ENCODE measurements at regions not wholly inside any gene's neighbourhood (a gene's known extent, or its start where the extent isn't known, plus 50 kb on each side); places are given as distances from the start of the nearest gene placed in this dataset.

DNA sequence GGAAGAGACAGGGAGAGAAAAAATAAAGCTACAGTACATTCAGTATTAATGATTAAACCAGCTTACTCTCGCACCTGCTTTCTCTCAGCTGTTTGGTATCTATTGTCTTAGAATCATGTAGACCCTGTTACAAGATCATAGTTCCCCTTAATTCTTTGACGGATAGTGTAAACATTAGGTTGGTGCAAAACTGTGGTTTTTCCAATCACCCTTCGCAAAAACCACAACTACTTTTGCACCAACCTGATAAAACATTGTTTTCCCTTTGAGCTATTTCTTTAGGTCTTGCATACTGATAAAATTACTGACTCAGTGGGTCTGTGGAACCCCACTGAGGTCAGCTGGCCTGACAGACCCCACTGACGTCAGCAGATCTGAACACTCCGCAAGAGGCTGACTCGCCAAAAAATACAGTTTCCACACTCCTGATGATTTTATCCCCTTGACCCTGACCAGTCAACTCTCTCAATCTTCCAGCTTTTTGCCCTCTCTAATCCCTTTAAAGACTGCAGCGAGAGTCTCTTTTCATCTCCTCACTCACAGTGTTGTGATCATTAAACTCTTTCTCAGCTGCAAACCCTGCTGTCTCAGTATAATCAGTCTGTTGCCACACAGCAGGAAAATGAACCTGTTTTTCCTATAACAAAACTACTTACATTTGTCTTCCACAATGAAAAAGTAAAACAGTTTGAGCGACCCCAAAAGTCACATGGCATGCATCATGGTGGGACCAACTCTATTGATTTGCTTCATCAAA, 123.9 kb downstream of the SLITRK6 start:
- H3K4me3 ChIP-seq (ENCODE audit: low read depth, low read length) = no peak overlapping the region
- no peak for DNase-seq (ENCODE audit: low read depth)
- TF ChIP-seq, protein P1, sequence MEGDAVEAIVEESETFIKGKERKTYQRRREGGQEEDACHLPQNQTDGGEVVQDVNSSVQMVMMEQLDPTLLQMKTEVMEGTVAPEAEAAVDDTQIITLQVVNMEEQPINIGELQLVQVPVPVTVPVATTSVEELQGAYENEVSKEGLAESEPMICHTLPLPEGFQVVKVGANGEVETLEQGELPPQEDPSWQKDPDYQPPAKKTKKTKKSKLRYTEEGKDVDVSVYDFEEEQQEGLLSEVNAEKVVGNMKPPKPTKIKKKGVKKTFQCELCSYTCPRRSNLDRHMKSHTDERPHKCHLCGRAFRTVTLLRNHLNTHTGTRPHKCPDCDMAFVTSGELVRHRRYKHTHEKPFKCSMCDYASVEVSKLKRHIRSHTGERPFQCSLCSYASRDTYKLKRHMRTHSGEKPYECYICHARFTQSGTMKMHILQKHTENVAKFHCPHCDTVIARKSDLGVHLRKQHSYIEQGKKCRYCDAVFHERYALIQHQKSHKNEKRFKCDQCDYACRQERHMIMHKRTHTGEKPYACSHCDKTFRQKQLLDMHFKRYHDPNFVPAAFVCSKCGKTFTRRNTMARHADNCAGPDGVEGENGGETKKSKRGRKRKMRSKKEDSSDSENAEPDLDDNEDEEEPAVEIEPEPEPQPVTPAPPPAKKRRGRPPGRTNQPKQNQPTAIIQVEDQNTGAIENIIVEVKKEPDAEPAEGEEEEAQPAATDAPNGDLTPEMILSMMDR (IDR thresholded peaks at IDR 0.05; ENCODE audit: insufficient read depth, low read length) = no peak

DNA sequence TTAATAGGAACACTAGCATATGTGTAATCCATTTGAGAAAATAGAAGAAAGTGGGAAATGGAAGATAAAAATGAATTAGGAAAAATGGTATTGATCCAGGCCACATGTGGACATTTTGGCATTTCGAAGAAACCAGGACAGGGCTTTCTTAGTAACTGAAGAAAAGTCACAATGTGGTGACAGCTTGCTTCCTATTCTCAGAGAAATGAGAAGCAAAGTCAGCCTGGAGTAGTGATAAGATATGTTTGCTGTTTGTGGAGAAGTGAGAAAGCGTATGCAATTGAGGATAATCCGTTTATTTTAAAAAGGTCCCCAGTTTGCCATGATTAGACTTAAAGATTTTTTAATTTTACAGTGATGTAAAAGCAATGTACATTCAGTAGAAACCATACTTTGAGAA, 127.9 kb downstream of the SLITRK6 start:
- TF ChIP-seq, protein P1 (IDR thresholded peaks at IDR 0.05; ENCODE audit: insufficient read depth, low read length) = no peak
- H3K4me3 ChIP-seq (ENCODE audit: low read depth, low read length) = no peak overlapping the region
- no peak for DNase-seq (ENCODE audit: low read depth)

DNA sequence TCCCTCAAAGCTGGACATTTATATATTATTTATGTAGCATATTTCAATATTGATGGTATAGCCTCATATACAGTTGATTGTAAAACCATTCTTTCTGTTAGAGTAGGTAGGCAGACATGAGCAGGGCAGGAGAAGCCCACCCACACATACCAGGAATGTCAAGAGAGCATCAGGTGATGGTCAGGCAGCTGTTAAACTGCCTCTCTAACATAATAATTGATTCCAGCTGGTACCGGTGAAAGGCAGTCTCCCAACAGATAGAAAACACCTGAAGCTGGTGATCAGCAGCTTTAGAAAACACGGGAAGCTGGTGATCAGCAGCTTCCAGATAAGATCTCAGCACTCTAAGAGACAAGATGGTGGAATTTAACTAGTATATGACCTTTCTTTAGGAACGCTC, 132.9 kb downstream of the SLITRK6 start:
- TF ChIP-seq, protein P1 (IDR thresholded peaks at IDR 0.05; ENCODE audit: insufficient read depth, low read length) = no peak
- H3K4me3 ChIP-seq (ENCODE audit: low read depth, low read length) = no peak overlapping the region
- DNase-seq (ENCODE audit: low read depth) = no peak

DNA sequence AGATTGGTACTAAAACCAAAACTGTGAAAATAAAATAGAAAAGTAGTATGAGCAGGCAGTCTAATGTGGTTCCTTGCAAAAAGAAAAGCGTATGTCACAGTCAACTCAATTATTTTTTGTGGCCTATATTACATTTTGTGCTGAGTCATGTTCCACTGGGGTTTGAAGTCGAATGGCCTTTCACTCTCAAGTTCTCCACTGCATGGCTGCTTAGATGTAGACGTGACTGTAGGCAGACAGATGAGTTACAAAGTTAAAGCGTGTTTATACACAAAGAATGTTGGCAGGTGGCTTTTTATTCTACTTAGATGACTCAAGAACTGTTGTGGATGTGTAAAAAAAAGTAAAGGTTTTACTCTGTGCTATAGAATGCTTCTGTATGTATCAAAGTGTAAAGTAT, 133.9 kb downstream of the SLITRK6 start:
- TF ChIP-seq, protein P1 (IDR thresholded peaks at IDR 0.05; ENCODE audit: insufficient read depth, low read length) = no peak
- no peak for DNase-seq (ENCODE audit: low read depth)
- no peak overlapping the region for H3K4me3 ChIP-seq (ENCODE audit: low read depth, low read length)

DNA sequence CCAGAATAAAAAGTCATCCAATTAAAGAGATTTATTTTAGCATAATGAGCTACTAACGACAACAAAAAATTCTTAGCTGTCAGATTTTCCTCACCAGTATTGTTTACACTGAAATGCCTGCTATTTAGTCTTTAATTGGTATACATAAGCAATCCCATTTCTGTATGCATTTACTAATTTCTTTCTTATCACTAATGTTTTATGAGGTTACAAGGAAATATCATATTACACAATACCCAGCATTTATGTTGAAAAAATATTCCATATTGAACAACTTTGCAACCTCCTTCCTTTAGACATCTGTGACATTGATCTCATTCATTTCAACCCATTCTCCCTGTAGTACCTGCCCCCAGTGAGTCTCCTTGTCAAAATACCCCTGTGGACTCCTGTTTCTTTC, 135.4 kb downstream of the SLITRK6 start:
- H3K4me3 ChIP-seq (ENCODE audit: low read depth, low read length) = no peak overlapping the region
- TF ChIP-seq, protein P1 (IDR thresholded peaks at IDR 0.05; ENCODE audit: insufficient read depth, low read length) = no peak
- DNase-seq (ENCODE audit: low read depth) = no peak

DNA sequence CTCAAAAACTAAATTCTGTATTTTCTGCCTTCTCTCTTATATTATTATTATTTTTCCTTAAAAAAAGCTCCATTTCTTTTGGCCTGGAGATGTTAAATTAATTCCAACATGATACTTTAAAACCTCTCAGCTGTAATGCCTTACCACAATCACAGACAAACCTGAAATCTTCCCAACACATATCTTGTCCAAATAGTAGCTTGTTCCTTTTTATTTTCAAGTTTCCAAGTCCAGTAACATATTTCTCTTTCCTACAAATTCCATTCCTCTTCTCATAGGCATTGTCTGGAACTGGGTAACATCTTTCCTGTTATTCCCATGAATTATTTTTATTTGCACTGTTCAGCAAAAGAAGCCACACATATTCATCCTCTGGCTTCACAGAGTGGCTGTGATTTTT, 137.0 kb downstream of the SLITRK6 start:
- DNase-seq (ENCODE audit: low read depth) = no peak
- TF ChIP-seq, protein P1 (IDR thresholded peaks at IDR 0.05; ENCODE audit: insufficient read depth, low read length) = no peak
- H3K4me3 ChIP-seq (ENCODE audit: low read depth, low read length) = no peak overlapping the region

DNA sequence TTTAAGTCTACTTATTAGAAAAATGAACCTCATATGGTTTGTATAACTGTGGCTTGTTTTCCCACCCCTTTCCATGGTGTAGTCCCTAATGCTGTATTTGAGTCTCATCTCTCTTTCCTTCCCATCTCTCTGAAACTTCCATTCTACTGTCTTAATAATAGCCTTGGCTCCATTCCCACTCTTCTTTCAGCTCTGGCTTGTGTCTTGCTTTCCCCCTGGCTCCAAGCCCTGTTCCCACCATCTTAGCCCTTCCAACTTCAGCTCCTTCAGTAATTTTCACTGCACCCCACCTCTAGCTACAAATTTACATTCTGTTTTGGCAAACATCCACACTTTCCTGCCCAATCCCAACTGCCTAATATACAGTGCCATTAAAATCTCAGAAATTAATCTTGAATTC, 137.5 kb downstream of the SLITRK6 start:
- TF ChIP-seq, protein P1 (IDR thresholded peaks at IDR 0.05; ENCODE audit: insufficient read depth, low read length) = no peak
- H3K4me3 ChIP-seq (ENCODE audit: low read depth, low read length) = no peak overlapping the region
- no peak for DNase-seq (ENCODE audit: low read depth)

Data from fibroblast of the aortic adventitia (primary cell).